Rectal smooth muscle tissue (tissue), 1 donor: ENCODE measurements at regions not wholly inside any gene's neighbourhood (a gene's known extent, or its start where the extent isn't known, plus 50 kb on each side); places are given as distances from the start of the nearest gene placed in this dataset.

Experiments used
- H3K27ac ChIP-seq: one replicate; pipeline ENCODE4 v1.7.0; 2013; ENCODE audit warnings: low read depth, low read length, inconsistent platforms
- H3K27me3 ChIP-seq: one replicate; pipeline ENCODE4 v1.7.0; 2013; ENCODE audit warnings: low read length; ENCODE audit not compliant: control insufficient read depth, insufficient read depth
- H3K36me3 ChIP-seq: one replicate; pipeline ENCODE4 v1.7.0; 2013; ENCODE audit warnings: low read length; ENCODE audit not compliant: control insufficient read depth, insufficient read depth
- H3K4me1 ChIP-seq: one replicate; pipeline ENCODE4 v1.7.0; 2013; ENCODE audit warnings: low read length; ENCODE audit not compliant: control insufficient read depth, insufficient read depth
- H3K4me3 ChIP-seq: one replicate; pipeline ENCODE4 v1.7.0; 2013; ENCODE audit warnings: low read length
- H3K9ac ChIP-seq: one replicate; pipeline ENCODE4 v1.7.0; 2013; ENCODE audit warnings: low read length

- H3K4me3 ChIP-seq, result no peak overlapping the region
- no peaks in the 10 kb centered on the region for H3K36me3 ChIP-seq
- H3K27me3 ChIP-seq, result no peaks in the 10 kb centered on the region
- no peaks in the 10 kb centered on the region for H3K4me1 ChIP-seq
- H3K9ac ChIP-seq, result no peak overlapping the region
- no peak overlapping the region for H3K27ac ChIP-seq
Observed at GRCh38 chr7:8809320-8809719, 375.9 kb downstream of the NXPH1 start.

GRCh38 chr7:8817448-8818036, 384.1 kb downstream of the NXPH1 start:
- no peaks in the 10 kb centered on the region for H3K27me3 ChIP-seq
- H3K4me3 ChIP-seq, result no peak overlapping the region
- no peaks in the 10 kb centered on the region for H3K4me1 ChIP-seq
- H3K36me3 ChIP-seq, result no peaks in the 10 kb centered on the region
- no peak overlapping the region for H3K9ac ChIP-seq
- no peak overlapping the region for H3K27ac ChIP-seq

- H3K4me1 ChIP-seq, result no peaks in the 10 kb centered on the region
Observed at GRCh38 chr7:8818406-8818805, 385.0 kb downstream of the NXPH1 start.

GRCh38 chr7:8822595-8822994, 389.2 kb downstream of the NXPH1 start:
- Histone ChIP-seq H3K27me3 (no peaks in the 10 kb centered on the region), H3K36me3 (no peaks in the 10 kb centered on the region)

More at GRCh38 chr7:8818406-8818805, 385.0 kb downstream of the NXPH1 start:
- Histone ChIP-seq H3K27me3 (no peaks in the 10 kb centered on the region), H3K36me3 (no peaks in the 10 kb centered on the region), H3K4me3 (no peak overlapping the region), H3K9ac (no peak overlapping the region), H3K27ac (no peak overlapping the region)

GRCh38 chr7:8823486-8823885, 390.1 kb downstream of the NXPH1 start:
- Histone ChIP-seq H3K4me1 (no peaks in the 10 kb centered on the region), H3K27ac (no peak overlapping the region), H3K36me3 (no peaks in the 10 kb centered on the region), H3K9ac (no peak overlapping the region), H3K27me3 (no peaks in the 10 kb centered on the region), H3K4me3 (no peak overlapping the region)

More at GRCh38 chr7:8822595-8822994, 389.2 kb downstream of the NXPH1 start:
- H3K27ac ChIP-seq, result no peak overlapping the region
- no peak overlapping the region for H3K4me3 ChIP-seq
- no peaks in the 10 kb centered on the region for H3K4me1 ChIP-seq
- no peak overlapping the region for H3K9ac ChIP-seq

- no peaks in the 10 kb centered on the region for H3K27me3 ChIP-seq
- no peaks in the 10 kb centered on the region for H3K36me3 ChIP-seq
- H3K4me1 ChIP-seq, result no peaks in the 10 kb centered on the region
- no peak overlapping the region for H3K4me3 ChIP-seq
- no peak overlapping the region for H3K27ac ChIP-seq
- no peak overlapping the region for H3K9ac ChIP-seq
Observed at GRCh38 chr7:8827329-8827728, 393.9 kb downstream of the NXPH1 start.

GRCh38 chr7:8829100-8829499, 395.7 kb downstream of the NXPH1 start:
- Histone ChIP-seq H3K4me3 (no peak overlapping the region), H3K4me1 (no peaks in the 10 kb centered on the region), H3K36me3 (no peaks in the 10 kb centered on the region), H3K27me3 (no peaks in the 10 kb centered on the region), H3K9ac (no peak overlapping the region), H3K27ac (no peak overlapping the region)

GRCh38 chr7:8831376-8831775, 398.0 kb downstream of the NXPH1 start:
- H3K36me3 ChIP-seq, result no peaks in the 10 kb centered on the region
- H3K4me1 ChIP-seq, result no peaks in the 10 kb centered on the region
- no peak overlapping the region for H3K9ac ChIP-seq
- H3K27ac ChIP-seq, result no peak overlapping the region
- H3K27me3 ChIP-seq, result no peaks in the 10 kb centered on the region
- no peak overlapping the region for H3K4me3 ChIP-seq

- H3K9ac ChIP-seq, result no peak overlapping the region
- H3K4me3 ChIP-seq, result no peak overlapping the region
- H3K36me3 ChIP-seq, result no peaks in the 10 kb centered on the region
- H3K27me3 ChIP-seq, result no peaks in the 10 kb centered on the region
- no peak overlapping the region for H3K27ac ChIP-seq
- no peaks in the 10 kb centered on the region for H3K4me1 ChIP-seq
Observed at GRCh38 chr7:8833355-8833754, 399.9 kb downstream of the NXPH1 start.

- Histone ChIP-seq H3K9ac (no peak overlapping the region), H3K27me3 (no peaks in the 10 kb centered on the region), H3K27ac (no peak overlapping the region), H3K4me1 (no peaks in the 10 kb centered on the region), H3K4me3 (no peak overlapping the region), H3K36me3 (no peaks in the 10 kb centered on the region)
Observed at GRCh38 chr7:8841171-8841570, 407.8 kb downstream of the NXPH1 start.

- Histone ChIP-seq H3K9ac (no peak overlapping the region), H3K27ac (no peak overlapping the region), H3K27me3 (no peaks in the 10 kb centered on the region), H3K36me3 (no peaks in the 10 kb centered on the region), H3K4me3 (no peak overlapping the region), H3K4me1 (no peaks in the 10 kb centered on the region)
Observed at GRCh38 chr7:8871716-8872115, 438.3 kb downstream of the NXPH1 start.

GRCh38 chr7:8881916-8882315, 448.5 kb downstream of the NXPH1 start:
- Histone ChIP-seq H3K4me3 (no peak overlapping the region), H3K36me3 (no peaks in the 10 kb centered on the region), H3K27me3 (no peaks in the 10 kb centered on the region), H3K9ac (no peak overlapping the region), H3K4me1 (no peaks in the 10 kb centered on the region), H3K27ac (no peak overlapping the region)

GRCh38 chr7:8885480-8886000, 452.1 kb downstream of the NXPH1 start:
- H3K36me3 ChIP-seq, result no peaks in the 10 kb centered on the region
- H3K4me1 ChIP-seq, result no peaks in the 10 kb centered on the region
- no peaks in the 10 kb centered on the region for H3K27me3 ChIP-seq
- H3K4me3 ChIP-seq, result no peak overlapping the region
- H3K9ac ChIP-seq, result no peak overlapping the region
- no peak overlapping the region for H3K27ac ChIP-seq
